Bronchial epithelial cell (primary cell): ENCODE measurements at regions not wholly inside any gene's neighbourhood (a gene's known extent, or its start where the extent isn't known, plus 50 kb on each side); places are given as distances from the start of the nearest gene placed in this dataset.
"Not testable (repeated sequence)": the region's sequence is repeated elsewhere in the genome, so short reads cannot be mapped to it uniquely, and the experiment has no call there.

ENCODE experiments used
- DNase-seq: peaks from one replicate; pipeline ENCODE4 v3.0.0-alpha.2; 2010; ENCODE audit warnings: low read depth
- FAIRE-seq: peaks from 2 replicates; lab custom pipeline; 2011; peaks lifted over from hg19 to GRCh38; lab: Jason Lieb, UNC
- H3K27me3 ChIP-seq: 2 replicates; pipeline ENCODE4 v1.5.1; 2011; ENCODE audit warnings: low read length; ENCODE audit not compliant: control insufficient read depth, insufficient read depth
- H3K36me3 ChIP-seq: 2 replicates; pipeline ENCODE4 v1.5.1; 2011; ENCODE audit warnings: low read length; ENCODE audit not compliant: control insufficient read depth, insufficient read depth
- H3K4me3 ChIP-seq: 2 replicates; pipeline ENCODE4 v1.5.1; 2011; ENCODE audit warnings: mild to moderate bottlenecking, low read depth, low read length, control low read depth
- CTCF ChIP-seq: IDR thresholded peaks from 2 replicates; pipeline ENCODE4 v1.5.1; 2011; ENCODE audit warnings: mild to moderate bottlenecking, moderate library complexity, low read length, control low read depth, inconsistent platforms; ENCODE audit not compliant: insufficient read depth, severe bottlenecking

GRCh38 chr7:82572195-82572880 lies 128.8 kb upstream of the CACNA2D1 start:
- peak; percentile 62 for DNase-seq
- FAIRE-seq = no peak
- Histone ChIP-seq H3K27me3 (no peaks in the 10 kb centered on the region), H3K36me3 (no peaks in the 10 kb centered on the region), H3K4me3 (no peak overlapping the region)
- peak; percentile 86 for TF ChIP-seq CTCF

- H3K27me3 ChIP-seq, H3K36me3 ChIP-seq, H3K4me3 ChIP-seq, FAIRE-seq, DNase-seq: not testable (repeated sequence)
Measured at GRCh38 chr7:82571047-82571446, 127.5 kb upstream of the CACNA2D1 start.

GRCh38 chr7:82567841-82568240 lies 124.3 kb upstream of the CACNA2D1 start:
- H3K27me3 ChIP-seq = no peaks in the 10 kb centered on the region
- FAIRE-seq (no peak), DNase-seq (no peak)
- no peak overlapping the region for H3K4me3 ChIP-seq
- H3K36me3 ChIP-seq = no peaks in the 10 kb centered on the region
- TF ChIP-seq CTCF = no peak

GRCh38 chr7:82567356-82567755 lies 123.8 kb upstream of the CACNA2D1 start:
- no peak for DNase-seq
- FAIRE-seq = no peak
- Histone ChIP-seq H3K27me3 (no peaks in the 10 kb centered on the region), H3K36me3 (no peaks in the 10 kb centered on the region), H3K4me3 (no peak overlapping the region)
- TF ChIP-seq CTCF = no peak

- no peaks in the 10 kb centered on the region for H3K27me3 ChIP-seq
- no peak overlapping the region for H3K4me3 ChIP-seq
- H3K36me3 ChIP-seq = no peaks in the 10 kb centered on the region
- no peak for DNase-seq
- TF ChIP-seq CTCF = no peak
- FAIRE-seq = no peak
Measured at GRCh38 chr7:82566752-82567151, 123.2 kb upstream of the CACNA2D1 start.

GRCh38 chr7:82562716-82563404 lies 119.3 kb upstream of the CACNA2D1 start:
- Histone ChIP-seq H3K4me3 (no peak overlapping the region), H3K36me3 (no peaks in the 10 kb centered on the region), H3K27me3 (no peaks in the 10 kb centered on the region)
- FAIRE-seq (no peak), DNase-seq (peak; percentile 9)
- TF ChIP-seq CTCF = no peak
